ENCODE measurements at regions not wholly inside any gene's neighbourhood (a gene's known extent, or its start where the extent isn't known, plus 50 kb on each side); places are given as distances from the start of the nearest gene placed in this dataset.

- ChIA-PET CTCF (no interaction called here), POLR2A (no interaction called here), RAD21 (ENCODE audit: low non-redundant PET in 1 of 2, low total read pairs in 2 of 2, uncharacterized antibody in 2 of 2, unreplicated experiment in 2 of 2) (no interaction called here)
- no peaks in the 10 kb centered on the region for H3K9me2 ChIP-seq (ENCODE audit: insufficient read depth)
- peaks cover 6% of the 10 kb centered on the region; the same call in 1 of the 2 replicates for H3K27me3 ChIP-seq (ENCODE audit: insufficient read depth, low read length)
- no peaks in the 10 kb centered on the region for H3K79me2 ChIP-seq (ENCODE audit: insufficient read depth, low read length)
- no peak overlapping the region for H3K27ac ChIP-seq (ENCODE audit: low read depth, low read length)
- BruUV-seq (replicated peaks) = no TSS peak
- H3K36me3 ChIP-seq (ENCODE audit: control insufficient read depth in 1 of 2, insufficient read depth in 2 of 2, low read length in 2 of 2) = no peaks in the 10 kb centered on the region
- DNase-seq (ENCODE audit: low read depth, low spot score) (no peak), ATAC-seq (no peak)
- intact Hi-C loops (cut with micrococcal nuclease) = no loop called here
- H4K20me1 ChIP-seq (ENCODE audit: insufficient read depth) = no peaks in the 10 kb centered on the region
- no peak overlapping the region for H3K4me2 ChIP-seq (ENCODE audit: low read length)
- H3K9me3 ChIP-seq (ENCODE audit: control insufficient read depth in 1 of 2, insufficient read depth in 1 of 2, low read depth in 1 of 2, low read length in 2 of 2) = no peaks in the 10 kb centered on the region
- no peak overlapping the region for H2AFZ ChIP-seq (ENCODE audit: low read depth, low read length, poor library complexity, severe bottlenecking)
- no peak overlapping the region for H3K4me3 ChIP-seq (replicated peaks in 1 of 2; ENCODE audit: low read depth in 1 of 2, low read length in 2 of 2)
- TF ChIP-seq EGR1 (IDR thresholded peaks at IDR 0.05; ENCODE audit: low read depth) (no peak), CEBPB (IDR thresholded peaks at IDR 0.05; ENCODE audit: low read depth) (no peak), SIN3A (IDR thresholded peaks at IDR 0.05; ENCODE audit: low read depth) (no peak), ZFX (IDR thresholded peaks at IDR 0.05) (no peak), ATF3 (IDR thresholded peaks at IDR 0.05) (no peak), JUND (IDR thresholded peaks at IDR 0.05) (no peak), MAX (IDR thresholded peaks at IDR 0.05) (no peak), ELF1 (IDR thresholded peaks at IDR 0.05; ENCODE audit: borderline replicate concordance, low read depth) (no peak), POLR2AphosphoS5 (IDR thresholded peaks at IDR 0.05; ENCODE audit: low read depth, low read length) (no peak), REST (IDR thresholded peaks at IDR 0.05; ENCODE audit: low read depth) (no peak), FOSL1 (IDR thresholded peaks at IDR 0.05; ENCODE audit: low read depth) (no peak), TCF7L2 (IDR thresholded peaks at IDR 0.05; ENCODE audit: borderline replicate concordance, extremely low read depth, insufficient read depth, insufficient read length) (no peak)
- H3K9ac ChIP-seq (ENCODE audit: low read length) = no peak overlapping the region
- H3K4me1 ChIP-seq (ENCODE audit: control insufficient read depth in 1 of 2, insufficient read depth in 2 of 2, low read length in 2 of 2) = no peaks in the 10 kb centered on the region
These were observed 202.8 kb upstream of the CXCL12 start for GRCh38 chr10:44587488-44588318.

All from HCT116 (cell line).